B cell (primary cell): ENCODE measurements at regions not wholly inside any gene's neighbourhood (a gene's known extent, or its start where the extent isn't known, plus 50 kb on each side); places are given as distances from the start of the nearest gene placed in this dataset.

Experiments used
- ATAC-seq: fragments of 200-7000 bp; cut with Tn5 transposase; one replicate; pipeline ENCODE4 v1.10.0; 2021; ENCODE audit warnings: low read depth, mild to moderate bottlenecking, moderate number of reproducible peaks, moderate library complexity
- CTCF ChIA-PET: fragments of 350-600 bp; sonication (Branson Sonifier 250); formaldehyde crosslinking; loops from one replicate; lab custom pipeline; 2021; ENCODE audit warnings: antibody characterized with exemption, inconsistent platforms; lab: Charles Lee
- POLR2A ChIA-PET: fragments of 350-600 bp; sonication (Branson Sonifier 250); formaldehyde crosslinking; loops from one replicate; lab custom pipeline; 2021; ENCODE audit warnings: antibody characterized with exemption; lab: Charles Lee
- DNase-seq: peaks from one replicate; pipeline ENCODE4 v3.0.0; 2013
- H2AFZ ChIP-seq: 2 replicates; pipeline ENCODE4 v1.6.1; 2012; ENCODE audit warnings: mild to moderate bottlenecking, low read depth, low read length; ENCODE audit not compliant: insufficient read depth, poor library complexity, severe bottlenecking
- H3K27ac ChIP-seq, 2 donors: 1 replicate in 1 of 2; 2 replicates in 1 of 2; pipeline ENCODE4 v1.5.1; 2012 to 2013; ENCODE audit warnings: low read length in 2 of 2, mild to moderate bottlenecking in 2 of 2, moderate library complexity in 1 of 2
- H3K27me3 ChIP-seq, 4 experiments: fragments of 200-600 bp in 1 of 4; sonication (generic) in 1 of 4; replicated peaks in 1 of 4; 1 replicate in 2 of 4; 2 replicates in 2 of 4; pipeline versions ENCODE4 v1.6.1 to v1.7.0; 2013 to 2016; ENCODE audit warnings: low read length in 3 of 4, mild to moderate bottlenecking in 2 of 4, mixed read lengths in 1 of 4, moderate library complexity in 1 of 4; ENCODE audit not compliant: insufficient read depth in 4 of 4, control insufficient read depth in 3 of 4; ENCODE audit errors: control extremely low read depth in 1 of 4
- H3K36me3 ChIP-seq, 2 experiments: replicated peaks in 1 of 2; 1 replicate in 1 of 2; 2 replicates in 1 of 2; pipeline versions ENCODE4 v1.6.1 to v1.7.1; 2013; ENCODE audit warnings: low read length in 1 of 2; ENCODE audit not compliant: insufficient read depth in 2 of 2, control insufficient read depth in 1 of 2; ENCODE audit errors: control extremely low read depth in 1 of 2, extremely low read depth in 1 of 2
- H3K4me1 ChIP-seq, 2 donors: fragments of 200-600 bp in 1 of 2; sonication (generic) in 1 of 2; 1 replicate in 1 of 2; 2 replicates in 1 of 2; pipeline versions ENCODE4 v1.5.1 to v1.6.1; 2013 to 2017; ENCODE audit warnings: low read length in 2 of 2; ENCODE audit not compliant: control insufficient read depth in 2 of 2, insufficient read depth in 2 of 2
- H3K4me2 ChIP-seq: replicated peaks from 2 replicates; pipeline ENCODE3; 2012; ENCODE audit warnings: mild to moderate bottlenecking, low read depth, low read length; ENCODE audit not compliant: poor library complexity, severe bottlenecking
- H3K4me3 ChIP-seq, 5 experiments: fragments of 200-600 bp in 1 of 5; sonication (generic) in 1 of 5; 1 replicate in 3 of 5; 2 replicates in 2 of 5; pipeline versions ENCODE4 v1.5.1 to v1.7.0; 2011 to 2016; ENCODE audit warnings: low read length in 4 of 5, mild to moderate bottlenecking in 4 of 5, low read depth in 2 of 5, control low read depth in 1 of 5, moderate library complexity in 1 of 5; ENCODE audit not compliant: insufficient read depth in 1 of 5; ENCODE audit errors: control extremely low read depth in 1 of 5, extremely low read depth in 1 of 5
- H3K79me2 ChIP-seq: fragments of 200-600 bp; sonication (generic); one replicate; pipeline ENCODE4 v1.6.0; 2016; ENCODE audit warnings: low read length; ENCODE audit not compliant: control insufficient read depth, insufficient read depth
- H3K9ac ChIP-seq: fragments of 200-600 bp; sonication (generic); 2 replicates; pipeline ENCODE4 v1.6.1; 2017; ENCODE audit warnings: mild to moderate bottlenecking, low read length, moderate library complexity
- H3K9me3 ChIP-seq, 3 donors: one replicate each; pipeline versions ENCODE4 v1.6.1 to v1.7.1; 2013; ENCODE audit warnings: low read length in 2 of 3; ENCODE audit not compliant: control insufficient read depth in 2 of 3, insufficient read depth in 1 of 3; ENCODE audit errors: control extremely low read depth in 1 of 3
- H4K20me1 ChIP-seq: 2 replicates; pipeline ENCODE4 v1.6.0; 2012; ENCODE audit warnings: mild to moderate bottlenecking, low read length; ENCODE audit not compliant: insufficient read depth, control insufficient read depth, poor library complexity, severe bottlenecking
- H3K27ac Mint-ChIP-seq: one replicate; pipeline ENCODE4 v1.8.0; 2021; ENCODE audit warnings: mixed read lengths
- H3K27me3 Mint-ChIP-seq: one replicate; pipeline ENCODE4 v1.8.0; 2021; ENCODE audit warnings: mixed read lengths
- H3K4me1 Mint-ChIP-seq: one replicate; pipeline ENCODE4 v1.8.0; 2021; ENCODE audit warnings: mixed read lengths
- H3K4me3 Mint-ChIP-seq: one replicate; pipeline ENCODE4 v1.8.0; 2021; ENCODE audit warnings: mixed read lengths
- H3K9me3 Mint-ChIP-seq: one replicate; pipeline ENCODE4 v1.8.0; 2022; ENCODE audit warnings: mixed read lengths; ENCODE audit not compliant: insufficient read depth
- CTCF ChIP-seq: fragments of 200-600 bp; IDR thresholded peaks from one replicate; pipeline ENCODE4 v1.8.0; 2022; ENCODE audit warnings: antibody characterized with exemption, mild to moderate bottlenecking
- EZH2 ChIP-seq: IDR thresholded peaks from 2 replicates; pipeline ENCODE4 v1.6.1; 2012; ENCODE audit warnings: borderline replicate concordance, low read depth, mild to moderate bottlenecking, moderate library complexity, low read length; ENCODE audit not compliant: insufficient read depth, poor library complexity, severe bottlenecking
- WGBS: methylation state at CpG from one replicate; pipeline ENCODE4 v1.1.5; 2013; ENCODE audit warnings: missing lambda C conversion rate; ENCODE audit not compliant: insufficient coverage; 5-methylcytosine and 5-hydroxymethylcytosine counted together
- intact Hi-C: fragments of 100-400 bp; cut with micrococcal nuclease; formaldehyde crosslinking; loops from one replicate; pipeline ENCODE4 v1.10.0; 2022

GRCh38 chr2:71878626-71879508 is 268.8 kb downstream of the CYP26B1 start:
- H3K27ac ChIP-seq: no peak overlapping the region
- H2AFZ ChIP-seq: no peak overlapping the region
- Mint-ChIP-seq H3K27me3 (no peaks in the 10 kb centered on the region), H3K9me3 (no peaks in the 10 kb centered on the region), H3K4me3 (no peak overlapping the region), H3K4me1 (no peaks in the 10 kb centered on the region), H3K27ac (no peak overlapping the region)
- ChIA-PET POLR2A (no interaction called here), CTCF (interaction anchor here (1.0 kb wide), 1 partner anchor 10 kb away, joined by 3 read pairs; no protein-coding TSS in a partner anchor)
- no peak for DNase-seq
- H3K4me3 ChIP-seq: no peak overlapping the region
- peaks cover 0 to 2% (median 0%) of the 10 kb centered on the region in 4 experiments for H3K27me3 ChIP-seq
- no peaks in the 10 kb centered on the region for H3K79me2 ChIP-seq
- H4K20me1 ChIP-seq: no peaks in the 10 kb centered on the region
- WGBS: 95% methylated on average over 12 of the region's 13 CpGs
- H3K9ac ChIP-seq: no peak overlapping the region
- peaks cover 0 to 8% (median 0%) of the 10 kb centered on the region in 3 donors for H3K9me3 ChIP-seq
- no peak overlapping the region for H3K4me2 ChIP-seq
- TF ChIP-seq EZH2: no peak
- TF ChIP-seq CTCF: no peak
- no peak for ATAC-seq
- no peaks in the 10 kb centered on the region for H3K36me3 ChIP-seq
- H3K4me1 ChIP-seq: no peaks in the 10 kb centered on the region
- intact Hi-C loops: no loop called here

- no peak for ATAC-seq
- Histone ChIP-seq H3K4me3 (no peak overlapping the region), H2AFZ (no peak overlapping the region), H3K4me2 (no peak overlapping the region), H3K4me1 (no peaks in the 10 kb centered on the region), H4K20me1 (no peaks in the 10 kb centered on the region), H3K27ac (no peak overlapping the region), H3K9ac (no peak overlapping the region), H3K27me3 (peaks cover 0 to 2% (median 0%) of the 10 kb centered on the region in 4 experiments), H3K79me2 (no peaks in the 10 kb centered on the region), H3K36me3 (no peaks in the 10 kb centered on the region), H3K9me3 (peaks cover 0 to 8% (median 0%) of the 10 kb centered on the region in 3 donors)
- no peak for DNase-seq
- H3K27ac Mint-ChIP-seq: no peak overlapping the region
- 83% methylated on average over 3 of the region's 5 CpGs for WGBS
- intact Hi-C loops: no loop called here
- H3K27me3 Mint-ChIP-seq: peaks cover 4% of the 10 kb centered on the region
- H3K4me3 Mint-ChIP-seq: no peak overlapping the region
- POLR2A ChIA-PET: no interaction called here
- TF ChIP-seq CTCF: no peak
- TF ChIP-seq EZH2: no peak
- H3K4me1 Mint-ChIP-seq: no peaks in the 10 kb centered on the region
- CTCF ChIA-PET: no interaction called here
- no peaks in the 10 kb centered on the region for H3K9me3 Mint-ChIP-seq
Measured at GRCh38 chr2:71877636-71878035, 270.0 kb downstream of the CYP26B1 start.
